Cardiac muscle cell (in vitro differentiated cells and primary cell): ENCODE measurements at regions not wholly inside any gene's neighbourhood (a gene's known extent, or its start where the extent isn't known, plus 50 kb on each side); places are given as distances from the start of the nearest gene placed in this dataset.

Experiments used
- DNase-seq, 2 donors: peaks; one replicate each; pipeline versions ENCODE4 v3.0.0 to v3.0.0-alpha.2; 2010 to 2017; ENCODE audit warnings: low read depth in 1 of 2, low spot score in 1 of 2
- H3K27ac ChIP-seq: fragments of 200-600 bp; sonication (generic); 2 replicates; pipeline ENCODE4 v1.5.1; 2016
- H3K27me3 ChIP-seq: fragments of 200-600 bp; sonication (generic); 2 replicates; pipeline ENCODE4 v1.6.0; 2016; ENCODE audit warnings: control low read depth
- H3K36me3 ChIP-seq: fragments of 200-600 bp; sonication (generic); 2 replicates; pipeline ENCODE4 v1.5.1; 2016; ENCODE audit warnings: control low read depth
- H3K4me1 ChIP-seq: fragments of 200-600 bp; sonication (generic); 2 replicates; pipeline ENCODE4 v1.8.1; 2017; ENCODE audit warnings: low read depth, mild to moderate bottlenecking, mixed run types
- H3K4me3 ChIP-seq: fragments of 200-600 bp; sonication (generic); 2 replicates; pipeline ENCODE4 v1.5.1; 2016; ENCODE audit warnings: mild to moderate bottlenecking
- H3K9me3 ChIP-seq: fragments of 200-600 bp; sonication (generic); 2 replicates; pipeline ENCODE4 v1.5.1; 2017; ENCODE audit warnings: low read depth, mild to moderate bottlenecking, control low read depth
- TF ChIP-seq, protein P1 (sequence below): IDR thresholded peaks from 2 replicates; pipeline ENCODE4 v1.5.1; 2012; ENCODE audit warnings: low read depth, mild to moderate bottlenecking, low read length

DNA sequence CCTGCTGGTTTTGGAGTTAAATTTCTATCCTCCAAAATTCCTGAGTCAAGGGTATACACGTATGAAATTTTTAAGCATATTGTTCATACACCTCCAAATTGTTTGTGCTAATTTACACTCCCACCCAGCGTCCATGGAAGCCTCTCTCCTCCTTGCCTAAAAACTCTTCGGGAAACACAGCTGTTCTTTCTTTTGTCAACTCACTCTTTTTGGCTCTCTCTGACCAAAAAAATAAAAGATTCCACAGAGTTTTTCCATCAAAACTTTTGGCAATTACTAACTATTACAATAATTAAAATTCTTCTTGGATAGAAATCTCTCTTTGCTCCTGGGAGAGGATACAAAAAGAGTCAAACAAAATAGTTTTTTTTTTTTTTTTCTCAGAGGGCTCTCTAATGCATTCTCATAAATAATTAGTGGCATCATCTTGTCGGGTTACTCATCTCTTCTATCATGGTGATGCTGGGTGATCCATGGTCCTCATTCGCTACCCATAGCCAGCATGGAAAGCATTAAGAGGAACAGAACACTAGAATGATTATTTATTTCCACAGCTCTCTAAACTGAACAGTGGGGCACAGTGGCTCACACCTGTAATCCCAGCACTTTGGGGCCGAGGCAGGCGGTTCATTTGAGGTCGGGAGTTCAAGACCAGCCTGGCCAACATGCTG lies 310.7 kb downstream of the SFMBT2 start:
- Histone ChIP-seq H3K36me3 (no peaks in the 10 kb centered on the region), H3K27ac (no peak overlapping the region), H3K4me1 (no peaks in the 10 kb centered on the region), H3K4me3 (no peak overlapping the region), H3K27me3 (no peaks in the 10 kb centered on the region), H3K9me3 (no peaks in the 10 kb centered on the region)
- TF ChIP-seq, protein P1, sequence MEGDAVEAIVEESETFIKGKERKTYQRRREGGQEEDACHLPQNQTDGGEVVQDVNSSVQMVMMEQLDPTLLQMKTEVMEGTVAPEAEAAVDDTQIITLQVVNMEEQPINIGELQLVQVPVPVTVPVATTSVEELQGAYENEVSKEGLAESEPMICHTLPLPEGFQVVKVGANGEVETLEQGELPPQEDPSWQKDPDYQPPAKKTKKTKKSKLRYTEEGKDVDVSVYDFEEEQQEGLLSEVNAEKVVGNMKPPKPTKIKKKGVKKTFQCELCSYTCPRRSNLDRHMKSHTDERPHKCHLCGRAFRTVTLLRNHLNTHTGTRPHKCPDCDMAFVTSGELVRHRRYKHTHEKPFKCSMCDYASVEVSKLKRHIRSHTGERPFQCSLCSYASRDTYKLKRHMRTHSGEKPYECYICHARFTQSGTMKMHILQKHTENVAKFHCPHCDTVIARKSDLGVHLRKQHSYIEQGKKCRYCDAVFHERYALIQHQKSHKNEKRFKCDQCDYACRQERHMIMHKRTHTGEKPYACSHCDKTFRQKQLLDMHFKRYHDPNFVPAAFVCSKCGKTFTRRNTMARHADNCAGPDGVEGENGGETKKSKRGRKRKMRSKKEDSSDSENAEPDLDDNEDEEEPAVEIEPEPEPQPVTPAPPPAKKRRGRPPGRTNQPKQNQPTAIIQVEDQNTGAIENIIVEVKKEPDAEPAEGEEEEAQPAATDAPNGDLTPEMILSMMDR = no peak
- DNase-seq = no peak

DNA sequence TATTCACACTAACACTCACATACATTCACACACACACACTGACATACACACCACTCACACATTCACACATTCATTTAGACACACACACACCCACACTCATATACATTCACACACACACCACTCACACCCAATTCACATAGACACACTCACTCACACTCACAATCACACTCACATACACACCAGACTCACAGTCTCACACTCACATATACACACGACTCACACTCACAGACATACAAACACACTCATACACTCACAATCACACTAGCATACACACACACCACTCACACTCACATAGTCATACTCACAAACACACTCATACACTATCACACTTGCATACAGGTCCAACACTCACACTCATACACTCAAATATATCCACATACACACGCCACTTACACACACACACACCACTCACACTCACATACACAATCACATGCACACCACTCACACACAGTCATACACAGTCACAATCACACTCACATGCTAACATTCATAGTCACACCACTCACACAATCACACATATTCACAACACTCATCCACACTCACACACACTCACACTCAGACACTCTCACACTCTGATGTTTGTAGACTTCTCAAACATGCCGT lies 312.6 kb downstream of the SFMBT2 start:
- Histone ChIP-seq H3K36me3 (no peaks in the 10 kb centered on the region), H3K27ac (no peak overlapping the region), H3K27me3 (no peaks in the 10 kb centered on the region), H3K4me1 (no peaks in the 10 kb centered on the region), H3K9me3 (no peaks in the 10 kb centered on the region), H3K4me3 (no peak overlapping the region)
- TF ChIP-seq, protein P1 = no peak
- DNase-seq = no peak

DNA sequence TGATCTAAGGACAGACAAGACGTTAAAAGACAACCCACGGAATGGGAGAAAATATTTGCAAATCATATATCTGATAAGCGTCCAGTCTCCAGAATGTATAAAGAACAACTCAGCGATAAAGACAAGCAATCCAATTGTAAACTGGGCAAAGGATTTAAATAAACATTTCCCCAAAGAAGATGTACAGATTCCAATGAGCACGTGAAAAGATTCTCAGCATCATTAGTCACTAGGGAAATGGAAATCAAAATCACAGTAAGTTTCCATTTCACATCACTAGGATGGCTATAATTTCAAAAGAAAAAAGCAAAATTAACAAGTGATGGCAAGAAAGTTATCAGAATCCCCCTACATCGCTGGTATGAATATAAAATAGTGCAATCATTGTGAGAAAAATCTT lies 316.1 kb downstream of the SFMBT2 start:
- no peaks in the 10 kb centered on the region for H3K36me3 ChIP-seq
- H3K9me3 ChIP-seq = no peaks in the 10 kb centered on the region
- H3K4me3 ChIP-seq = no peak overlapping the region
- DNase-seq = no peak
- TF ChIP-seq, protein P1 = no peak
- no peak overlapping the region for H3K27ac ChIP-seq
- no peaks in the 10 kb centered on the region for H3K4me1 ChIP-seq
- no peaks in the 10 kb centered on the region for H3K27me3 ChIP-seq

DNA sequence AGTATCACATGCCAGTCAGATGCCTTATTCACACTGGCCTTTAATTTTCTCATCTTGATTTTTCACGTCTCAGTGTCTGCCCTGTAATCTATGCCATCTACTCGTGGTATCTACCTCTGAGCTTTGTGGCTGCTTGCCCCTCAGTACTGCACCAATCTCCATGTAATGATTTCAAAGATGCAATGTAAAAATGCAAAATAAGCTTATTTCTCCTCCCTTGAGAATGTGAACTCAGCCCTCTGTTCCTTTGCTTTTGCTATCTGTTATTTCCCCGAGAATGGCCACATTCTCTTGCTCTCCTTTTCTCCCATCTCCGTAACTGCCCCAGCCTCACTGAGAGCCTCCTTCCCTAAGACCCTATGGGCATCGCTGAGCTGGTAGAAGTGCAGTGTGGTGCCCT lies 317.5 kb downstream of the SFMBT2 start:
- no peak overlapping the region for H3K4me3 ChIP-seq
- H3K9me3 ChIP-seq = no peaks in the 10 kb centered on the region
- H3K27ac ChIP-seq = no peak overlapping the region
- H3K36me3 ChIP-seq = no peaks in the 10 kb centered on the region
- no peak for DNase-seq
- H3K27me3 ChIP-seq = no peaks in the 10 kb centered on the region
- TF ChIP-seq, protein P1 = no peak
- H3K4me1 ChIP-seq = no peaks in the 10 kb centered on the region

DNA sequence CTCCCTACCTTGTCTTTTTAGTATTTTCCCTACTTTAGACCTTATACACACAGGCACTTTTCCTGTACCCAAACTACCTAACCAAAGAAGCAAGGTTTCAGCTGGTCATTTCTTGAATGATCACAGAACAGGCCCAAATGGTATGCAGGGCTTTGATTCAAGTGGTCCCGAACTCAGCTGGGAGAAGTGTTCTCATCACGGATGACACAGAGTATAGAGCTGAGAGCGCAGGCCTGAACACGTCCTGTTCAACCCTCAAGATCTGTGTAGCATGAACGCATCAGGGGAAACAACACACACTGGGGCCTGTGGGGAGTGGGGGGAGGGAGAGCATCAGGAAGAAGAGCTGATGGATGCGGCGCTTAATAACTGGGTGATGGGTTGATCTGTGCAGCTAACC lies 318.2 kb downstream of the SFMBT2 start:
- Histone ChIP-seq H3K27me3 (no peaks in the 10 kb centered on the region), H3K4me3 (no peak overlapping the region), H3K27ac (no peak overlapping the region), H3K4me1 (no peaks in the 10 kb centered on the region), H3K36me3 (no peaks in the 10 kb centered on the region), H3K9me3 (no peaks in the 10 kb centered on the region)
- DNase-seq = no peak
- TF ChIP-seq, protein P1 = no peak
